PC-9 (cell line): ENCODE measurements at regions not wholly inside any gene's neighbourhood (a gene's known extent, or its start where the extent isn't known, plus 50 kb on each side); places are given as distances from the start of the nearest gene placed in this dataset.

Source experiments
- BruUV-seq: library from RNA; stranded (reverse); fragments of 400-500 nt; replicated peaks from 2 replicates; lab custom pipeline; 2021; lab: Mats Ljungman, UMichigan
- CTCF ChIA-PET: fragments of 300-600 bp; sonication (Branson Sonifier 250); formaldehyde crosslinking; loops from one replicate; lab custom pipeline; 2022; ENCODE audit warnings: antibody characterized with exemption; lab: Charles Lee
- POLR2A ChIA-PET: fragments of 300-600 bp; sonication (Branson Sonifier 250); formaldehyde crosslinking; loops from one replicate; lab custom pipeline; 2022; ENCODE audit warnings: antibody characterized with exemption; ENCODE audit not compliant: unreplicated experiment; lab: Charles Lee
- DNase-seq, 2 experiments: peaks; one replicate each; pipeline versions ENCODE4 v3.0.0 to v3.0.0-alpha.2; 2015 to 2022; ENCODE audit warnings: mixed read lengths in 1 of 2
- H2AFZ ChIP-seq: fragments of 200-600 bp; sonication (generic); 2 replicates; pipeline ENCODE4 v1.8.1; 2017; ENCODE audit warnings: antibody characterized with exemption
- H3F3A ChIP-seq: fragments of 200-600 bp; sonication (generic); 2 replicates; pipeline ENCODE4 v1.8.1; 2017; ENCODE audit warnings: antibody characterized with exemption, mild to moderate bottlenecking, low read depth; ENCODE audit not compliant: insufficient read depth
- H3K27ac ChIP-seq: fragments of 200-600 bp; sonication (generic); 2 replicates; pipeline ENCODE4 v1.6.1; 2016; ENCODE audit warnings: mixed run types
- H3K27me3 ChIP-seq: fragments of 200-600 bp; sonication (generic); 2 replicates; pipeline ENCODE4 v1.6.1; 2016; ENCODE audit warnings: low read depth, mixed run types; ENCODE audit not compliant: insufficient read depth
- H3K36me3 ChIP-seq: fragments of 200-600 bp; sonication (generic); 2 replicates; pipeline ENCODE4 v1.6.1; 2016; ENCODE audit warnings: low read depth, mixed run types
- H3K4me1 ChIP-seq: fragments of 200-600 bp; sonication (generic); replicated peaks from 2 replicates; pipeline ENCODE4 v1.6.1; 2016; ENCODE audit warnings: mixed run types; ENCODE audit not compliant: insufficient read depth
- H3K4me2 ChIP-seq: fragments of 200-600 bp; sonication (generic); 2 replicates; pipeline ENCODE4 v1.6.1; 2017; ENCODE audit warnings: mixed run types
- H3K4me3 ChIP-seq: fragments of 200-600 bp; sonication (generic); 2 replicates; pipeline ENCODE4 v1.6.1; 2016; ENCODE audit warnings: mixed run types
- H3K79me2 ChIP-seq: fragments of 200-600 bp; sonication (generic); 2 replicates; pipeline ENCODE4 v1.6.1; 2017; ENCODE audit warnings: low read depth, mixed run types
- H3K9me2 ChIP-seq: fragments of 200-600 bp; sonication (generic); 2 replicates; pipeline ENCODE4 v1.8.1; 2017; ENCODE audit warnings: mild to moderate bottlenecking; ENCODE audit not compliant: insufficient read depth
- H3K9me3 ChIP-seq: fragments of 200-600 bp; sonication (generic); 2 replicates; pipeline ENCODE4 v1.8.1; 2016; ENCODE audit warnings: low read depth; ENCODE audit not compliant: insufficient read depth
- H4K20me1 ChIP-seq: fragments of 200-600 bp; sonication (generic); 2 replicates; pipeline ENCODE4 v1.8.1; 2017; ENCODE audit not compliant: insufficient read depth
- EZH2 ChIP-seq: fragments of 200-600 bp; sonication (generic); IDR thresholded peaks from 2 replicates; pipeline ENCODE4 v1.8.0; 2017; ENCODE audit warnings: antibody characterized with exemption, low read depth
- intact Hi-C: fragments of 100-400 bp; cut with micrococcal nuclease; formaldehyde crosslinking; loops from one replicate; pipeline ENCODE4 v1.10.0; 2022; ENCODE audit not compliant: unreplicated experiment
- TF ChIP-seq, protein P1 (sequence below): fragments of 200-600 bp; sonication (generic); conservative IDR thresholded peaks from 2 replicates; pipeline ENCODE4 v1.6.1; 2017; ENCODE audit warnings: mixed run types, antibody characterized with exemption, mild to moderate bottlenecking, moderate library complexity

DNA sequence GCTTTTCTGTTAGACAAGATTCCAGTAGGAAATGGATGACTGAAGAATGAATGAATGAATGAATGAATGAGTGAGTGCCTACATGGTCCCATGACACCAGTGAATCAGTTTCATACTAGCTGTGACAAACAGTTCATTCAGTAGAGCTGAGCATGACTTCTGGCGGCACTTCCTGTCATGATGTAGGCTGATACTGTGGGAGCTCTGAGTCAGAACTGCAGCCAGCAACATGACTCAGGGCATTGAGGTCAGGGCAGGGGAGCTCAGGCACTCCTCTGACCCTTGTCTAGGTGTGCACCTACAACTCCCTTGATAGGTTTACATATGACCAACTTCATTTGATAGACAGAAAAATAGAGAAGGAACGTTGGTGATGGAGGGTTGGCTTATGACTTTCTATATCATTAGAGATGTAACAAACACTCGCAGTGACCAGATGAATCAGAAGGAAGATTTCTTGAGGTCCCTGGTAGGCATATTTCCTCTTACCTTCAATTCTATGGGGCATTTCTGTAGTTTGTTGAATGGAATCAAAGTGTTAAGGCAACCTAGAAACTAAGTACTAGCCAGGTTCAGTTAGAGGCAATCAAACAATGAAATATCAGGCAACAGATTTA, 139.3 kb upstream of the ARHGAP5 start:
- BruUV-seq, result no TSS peak
- intact Hi-C loops, result loop anchor here (10.0 kb wide), 1 partner anchor 627 kb away; no protein-coding TSS in a partner anchor
- Histone ChIP-seq H3K36me3 (no peaks in the 10 kb centered on the region), H3K4me1 (peaks cover 14% of the 10 kb centered on the region), H4K20me1 (no peaks in the 10 kb centered on the region), H3K4me3 (no peak overlapping the region), H3K4me2 (peak overlapping the region; percentile 40), H3F3A (peaks cover 7% of the 10 kb centered on the region), H2AFZ (no peak overlapping the region), H3K27me3 (no peaks in the 10 kb centered on the region), H3K9me2 (no peaks in the 10 kb centered on the region), H3K27ac (peak overlapping the region; percentile 91), H3K79me2 (no peaks in the 10 kb centered on the region), H3K9me3 (no peaks in the 10 kb centered on the region)
- peak; percentile 64 to 89 for DNase-seq
- TF ChIP-seq, protein P1, sequence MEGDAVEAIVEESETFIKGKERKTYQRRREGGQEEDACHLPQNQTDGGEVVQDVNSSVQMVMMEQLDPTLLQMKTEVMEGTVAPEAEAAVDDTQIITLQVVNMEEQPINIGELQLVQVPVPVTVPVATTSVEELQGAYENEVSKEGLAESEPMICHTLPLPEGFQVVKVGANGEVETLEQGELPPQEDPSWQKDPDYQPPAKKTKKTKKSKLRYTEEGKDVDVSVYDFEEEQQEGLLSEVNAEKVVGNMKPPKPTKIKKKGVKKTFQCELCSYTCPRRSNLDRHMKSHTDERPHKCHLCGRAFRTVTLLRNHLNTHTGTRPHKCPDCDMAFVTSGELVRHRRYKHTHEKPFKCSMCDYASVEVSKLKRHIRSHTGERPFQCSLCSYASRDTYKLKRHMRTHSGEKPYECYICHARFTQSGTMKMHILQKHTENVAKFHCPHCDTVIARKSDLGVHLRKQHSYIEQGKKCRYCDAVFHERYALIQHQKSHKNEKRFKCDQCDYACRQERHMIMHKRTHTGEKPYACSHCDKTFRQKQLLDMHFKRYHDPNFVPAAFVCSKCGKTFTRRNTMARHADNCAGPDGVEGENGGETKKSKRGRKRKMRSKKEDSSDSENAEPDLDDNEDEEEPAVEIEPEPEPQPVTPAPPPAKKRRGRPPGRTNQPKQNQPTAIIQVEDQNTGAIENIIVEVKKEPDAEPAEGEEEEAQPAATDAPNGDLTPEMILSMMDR, result no peak
- TF ChIP-seq EZH2, result no peak
- ChIA-PET CTCF (no interaction called here), POLR2A (interaction anchor here (0.7 kb wide), 1 partner anchor 11 kb away, joined by 3 read pairs; no protein-coding TSS in a partner anchor)

DNA sequence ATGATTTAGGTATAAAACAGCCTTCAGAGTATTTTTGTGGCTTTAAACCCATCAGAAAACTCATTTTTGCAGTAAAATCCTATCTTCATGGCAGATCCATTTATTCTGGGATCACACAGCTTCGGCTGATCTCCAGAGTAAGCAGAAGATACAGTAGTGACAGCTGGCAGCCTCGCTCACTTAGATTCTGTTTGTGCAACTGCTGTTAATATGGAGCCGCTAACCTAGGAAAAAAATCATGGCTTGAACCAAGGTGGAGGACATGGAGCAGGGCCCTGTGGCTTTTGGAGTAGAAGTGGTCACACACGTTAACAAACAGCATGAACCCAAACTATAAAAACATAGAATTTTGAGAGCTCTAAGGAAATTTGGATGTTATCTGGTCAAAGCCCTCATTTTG, 137.2 kb upstream of the ARHGAP5 start:
- Histone ChIP-seq H4K20me1 (no peaks in the 10 kb centered on the region), H3K9me2 (no peaks in the 10 kb centered on the region), H3K27ac (no peak overlapping the region), H3F3A (peaks cover 7% of the 10 kb centered on the region), H3K4me3 (no peak overlapping the region), H2AFZ (no peak overlapping the region), H3K36me3 (no peaks in the 10 kb centered on the region), H3K27me3 (no peaks in the 10 kb centered on the region), H3K4me2 (no peak overlapping the region), H3K79me2 (no peaks in the 10 kb centered on the region), H3K9me3 (no peaks in the 10 kb centered on the region), H3K4me1 (peaks cover 19% of the 10 kb centered on the region)
- DNase-seq, result no peak
- ChIA-PET POLR2A (no interaction called here), CTCF (interaction anchor here (0.6 kb wide), 1 partner anchor 1862 kb away, joined by 8 read pairs; no protein-coding TSS in a partner anchor)
- no TSS peak for BruUV-seq
- intact Hi-C loops, result loop anchor here (10.0 kb wide), 1 partner anchor 625 kb away; no protein-coding TSS in a partner anchor
- TF ChIP-seq, protein P1, result no peak
- TF ChIP-seq EZH2, result no peak

DNA sequence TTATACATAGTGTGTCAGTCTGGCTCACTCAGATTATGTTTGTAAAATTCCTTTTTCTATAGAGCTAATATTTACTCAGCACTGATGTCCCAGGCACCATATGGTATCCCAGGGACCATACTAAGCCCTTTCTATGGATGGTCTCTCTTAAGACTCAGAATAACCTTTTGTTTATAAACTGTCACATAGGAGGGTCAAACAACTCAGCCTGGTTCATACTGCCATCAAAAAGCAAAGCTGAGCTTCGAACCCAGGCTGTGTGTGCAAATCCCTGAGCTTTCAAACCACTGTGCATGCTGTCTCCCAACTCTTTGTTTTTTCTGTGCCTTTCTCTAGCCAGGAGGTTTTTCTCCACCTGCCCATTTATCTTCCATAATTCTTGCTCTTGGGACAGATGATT, 135.6 kb upstream of the ARHGAP5 start:
- BruUV-seq, result no TSS peak

More for the DNA sequence above, 135.6 kb upstream of the ARHGAP5 start:
- Histone ChIP-seq H3K27ac (no peak overlapping the region), H3K4me2 (no peak overlapping the region), H3K9me2 (no peaks in the 10 kb centered on the region), H3K4me1 (peaks cover 22% of the 10 kb centered on the region), H3K4me3 (no peak overlapping the region), H3K27me3 (no peaks in the 10 kb centered on the region), H4K20me1 (no peaks in the 10 kb centered on the region), H2AFZ (no peak overlapping the region), H3K79me2 (no peaks in the 10 kb centered on the region), H3K36me3 (no peaks in the 10 kb centered on the region), H3K9me3 (no peaks in the 10 kb centered on the region), H3F3A (peaks cover 7% of the 10 kb centered on the region)
- intact Hi-C loops, result no loop called here
- CTCF ChIA-PET, result no interaction called here
- no peak for DNase-seq
- POLR2A ChIA-PET, result no interaction called here
- TF ChIP-seq, protein P1, result no peak
- no peak for TF ChIP-seq EZH2
